Thymus (tissue), 11 donors: ENCODE measurements at regions not wholly inside any gene's neighbourhood (a gene's known extent, or its start where the extent isn't known, plus 50 kb on each side); places are given as distances from the start of the nearest gene placed in this dataset.
"Not testable (repeated sequence)": the region's sequence is repeated elsewhere in the genome, so short reads cannot be mapped to it uniquely, and the experiment has no call there.

Experiments
- DNase-seq, 9 donors: peaks; one replicate each; pipeline ENCODE4 v3.0.0-alpha.2; 2013; ENCODE audit warnings: low spot score in 9 of 9, low read depth in 6 of 9, missing footprints in 1 of 9
- H3K27ac ChIP-seq, 2 donors: one replicate each; pipeline ENCODE4 v1.5.1; 2013; ENCODE audit warnings: control low read depth in 1 of 2, low read depth in 1 of 2, low read length in 1 of 2, mild to moderate bottlenecking in 1 of 2, moderate library complexity in 1 of 2
- H3K27me3 ChIP-seq, 2 donors: one replicate each; pipeline ENCODE4 v1.5.1; 2013; ENCODE audit warnings: low read length in 1 of 2; ENCODE audit not compliant: control insufficient read depth in 2 of 2, insufficient read depth in 1 of 2
- H3K36me3 ChIP-seq, 2 donors: one replicate each; pipeline ENCODE4 v1.5.1; 2013; ENCODE audit warnings: low read length in 1 of 2, mild to moderate bottlenecking in 1 of 2, moderate library complexity in 1 of 2; ENCODE audit not compliant: control insufficient read depth in 2 of 2, insufficient read depth in 2 of 2
- H3K4me1 ChIP-seq, 2 donors: one replicate each; pipeline ENCODE4 v1.5.1; 2013; ENCODE audit warnings: low read length in 2 of 2; ENCODE audit not compliant: control insufficient read depth in 2 of 2, insufficient read depth in 2 of 2
- H3K4me3 ChIP-seq, 2 donors: one replicate each; pipeline ENCODE4 v1.5.1; 2013; ENCODE audit warnings: low read length in 2 of 2, control low read depth in 1 of 2, mild to moderate bottlenecking in 1 of 2
- H3K9me3 ChIP-seq, 2 donors: one replicate each; pipeline ENCODE4 v1.5.1; 2013; ENCODE audit warnings: low read length in 1 of 2, mild to moderate bottlenecking in 1 of 2; ENCODE audit not compliant: control insufficient read depth in 2 of 2, insufficient read depth in 1 of 2
- WGBS: extraction: QIAGEN DNeasy Blood & Tissue Kit; methylation state at CpG from one replicate; pipeline ENCODE4 v1.1.7; 2013; 5-methylcytosine and 5-hydroxymethylcytosine counted together
- donor health status: healthy.

- not testable (repeated sequence) for DNase-seq, H3K36me3 ChIP-seq, H3K27ac ChIP-seq, H3K4me3 ChIP-seq, H3K9me3 ChIP-seq, H3K27me3 ChIP-seq, H3K4me1 ChIP-seq
- WGBS = no CpG with 5 or more reads among the region's 2 CpGs
These were observed 59.1 kb upstream of the NBPF11 start for GRCh38 chr1:148211191-148211590.

DNA sequence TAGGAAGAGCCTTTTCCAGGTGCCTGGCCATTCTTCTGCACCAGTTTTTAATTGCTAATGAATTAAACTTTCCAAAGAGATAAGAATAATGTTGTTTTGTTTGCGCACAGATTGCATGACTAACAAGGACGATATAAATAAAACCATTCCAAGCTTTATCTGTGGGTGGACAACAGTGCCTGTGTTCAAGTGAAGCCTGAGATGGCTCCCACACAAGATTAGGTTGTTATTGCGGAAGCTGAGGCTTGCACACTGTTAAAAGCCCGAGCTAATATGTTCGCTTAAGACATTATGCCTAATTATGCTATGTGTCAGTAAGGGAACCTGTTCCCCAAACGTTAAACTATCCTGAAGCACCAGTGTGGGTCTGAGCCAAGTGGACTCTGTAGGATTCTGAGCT is 58.5 kb upstream of the NBPF11 start:
- no CpG with 5 or more reads among the region's 6 CpGs for WGBS
- DNase-seq, H3K27me3 ChIP-seq, H3K27ac ChIP-seq, H3K4me3 ChIP-seq, H3K4me1 ChIP-seq, H3K36me3 ChIP-seq, H3K9me3 ChIP-seq: not testable (repeated sequence)

DNA sequence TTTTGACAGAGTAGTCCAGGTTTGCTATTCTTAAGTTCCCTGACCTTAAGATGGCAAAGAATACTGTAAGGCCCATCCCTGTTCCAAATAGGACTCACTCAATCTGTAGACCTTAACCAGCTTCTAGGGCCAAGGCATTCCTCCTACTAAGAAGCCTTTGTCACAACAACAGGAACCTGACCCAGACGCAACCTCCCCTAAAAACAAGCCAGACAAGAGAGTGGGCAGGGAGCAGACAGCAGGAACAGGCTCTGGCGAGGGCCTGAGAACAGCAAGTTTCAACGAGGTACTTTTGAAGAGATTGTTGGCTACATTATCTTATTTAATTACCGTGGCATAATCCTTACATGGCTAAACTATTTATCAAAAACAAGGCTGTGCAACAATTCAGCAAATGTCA is 58.1 kb upstream of the NBPF11 start:
- no CpG with 5 or more reads among the region's 4 CpGs for WGBS
- H3K27ac ChIP-seq, H3K9me3 ChIP-seq, H3K27me3 ChIP-seq, DNase-seq, H3K4me3 ChIP-seq, H3K4me1 ChIP-seq, H3K36me3 ChIP-seq: not testable (repeated sequence)

- H3K4me3 ChIP-seq, H3K9me3 ChIP-seq, DNase-seq, H3K4me1 ChIP-seq, H3K27ac ChIP-seq, H3K27me3 ChIP-seq, H3K36me3 ChIP-seq: not testable (repeated sequence)
- no CpG with 5 or more reads among the region's 6 CpGs for WGBS
These were observed 49.9 kb upstream of the NBPF11 start for GRCh38 chr1:148202013-148202412.
